ENCODE measurements at regions not wholly inside any gene's neighbourhood (a gene's known extent, or its start where the extent isn't known, plus 50 kb on each side); places are given as distances from the start of the nearest gene placed in this dataset.

DNA sequence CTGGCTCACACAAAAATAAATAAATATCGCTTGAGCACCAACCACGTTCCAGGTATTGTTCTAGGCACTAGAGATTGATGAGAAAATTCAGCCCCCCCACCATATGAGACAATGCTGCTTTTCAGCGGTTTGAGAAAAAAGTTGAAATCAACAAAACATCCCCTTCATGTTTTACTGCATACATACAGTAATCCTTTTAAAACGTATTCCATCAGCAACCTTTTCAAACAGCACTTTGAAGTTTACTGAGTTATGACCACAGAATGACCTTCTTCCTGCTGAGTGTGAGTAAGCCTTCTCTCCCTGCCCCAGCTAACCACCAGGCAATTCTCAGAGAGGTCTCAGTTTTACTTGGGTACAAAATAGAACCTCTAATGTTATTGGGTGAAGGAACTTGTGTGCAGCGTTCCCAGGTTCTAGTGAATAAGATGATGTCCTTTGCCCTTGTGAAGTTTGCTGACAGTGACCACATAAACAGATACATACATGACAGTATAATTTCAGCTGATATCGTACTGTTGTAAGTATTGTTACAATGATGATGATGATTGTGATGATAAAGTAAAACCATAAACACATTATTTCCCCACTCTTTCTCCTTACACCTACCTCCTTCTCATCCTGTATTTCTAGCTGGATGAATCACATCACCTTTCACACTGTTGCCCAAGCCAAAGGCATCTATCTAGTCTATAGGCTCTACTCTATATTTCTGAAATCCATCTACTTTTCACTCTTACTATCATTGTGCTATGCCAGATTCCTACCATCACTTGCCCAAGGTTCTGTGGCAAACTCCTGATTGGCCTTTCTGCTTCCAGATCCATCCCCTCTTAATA is 124.4 kb upstream of the KRR1 start (continued):
- TF ChIP-seq IRX3 (CRISPR knock-in tag; IDR thresholded peaks at IDR 0.05; ENCODE audit: borderline replicate concordance, low read depth) = no peak
- TF ChIP-seq, protein P1, sequence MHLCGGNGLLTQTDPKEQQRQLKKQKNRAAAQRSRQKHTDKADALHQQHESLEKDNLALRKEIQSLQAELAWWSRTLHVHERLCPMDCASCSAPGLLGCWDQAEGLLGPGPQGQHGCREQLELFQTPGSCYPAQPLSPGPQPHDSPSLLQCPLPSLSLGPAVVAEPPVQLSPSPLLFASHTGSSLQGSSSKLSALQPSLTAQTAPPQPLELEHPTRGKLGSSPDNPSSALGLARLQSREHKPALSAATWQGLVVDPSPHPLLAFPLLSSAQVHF (CRISPR knock-in tag; IDR thresholded peaks at IDR 0.05) = no peak
- no peak for TF ChIP-seq ZNF121 (CRISPR knock-in tag; IDR thresholded peaks at IDR 0.05)
- TF ChIP-seq, protein P2, sequence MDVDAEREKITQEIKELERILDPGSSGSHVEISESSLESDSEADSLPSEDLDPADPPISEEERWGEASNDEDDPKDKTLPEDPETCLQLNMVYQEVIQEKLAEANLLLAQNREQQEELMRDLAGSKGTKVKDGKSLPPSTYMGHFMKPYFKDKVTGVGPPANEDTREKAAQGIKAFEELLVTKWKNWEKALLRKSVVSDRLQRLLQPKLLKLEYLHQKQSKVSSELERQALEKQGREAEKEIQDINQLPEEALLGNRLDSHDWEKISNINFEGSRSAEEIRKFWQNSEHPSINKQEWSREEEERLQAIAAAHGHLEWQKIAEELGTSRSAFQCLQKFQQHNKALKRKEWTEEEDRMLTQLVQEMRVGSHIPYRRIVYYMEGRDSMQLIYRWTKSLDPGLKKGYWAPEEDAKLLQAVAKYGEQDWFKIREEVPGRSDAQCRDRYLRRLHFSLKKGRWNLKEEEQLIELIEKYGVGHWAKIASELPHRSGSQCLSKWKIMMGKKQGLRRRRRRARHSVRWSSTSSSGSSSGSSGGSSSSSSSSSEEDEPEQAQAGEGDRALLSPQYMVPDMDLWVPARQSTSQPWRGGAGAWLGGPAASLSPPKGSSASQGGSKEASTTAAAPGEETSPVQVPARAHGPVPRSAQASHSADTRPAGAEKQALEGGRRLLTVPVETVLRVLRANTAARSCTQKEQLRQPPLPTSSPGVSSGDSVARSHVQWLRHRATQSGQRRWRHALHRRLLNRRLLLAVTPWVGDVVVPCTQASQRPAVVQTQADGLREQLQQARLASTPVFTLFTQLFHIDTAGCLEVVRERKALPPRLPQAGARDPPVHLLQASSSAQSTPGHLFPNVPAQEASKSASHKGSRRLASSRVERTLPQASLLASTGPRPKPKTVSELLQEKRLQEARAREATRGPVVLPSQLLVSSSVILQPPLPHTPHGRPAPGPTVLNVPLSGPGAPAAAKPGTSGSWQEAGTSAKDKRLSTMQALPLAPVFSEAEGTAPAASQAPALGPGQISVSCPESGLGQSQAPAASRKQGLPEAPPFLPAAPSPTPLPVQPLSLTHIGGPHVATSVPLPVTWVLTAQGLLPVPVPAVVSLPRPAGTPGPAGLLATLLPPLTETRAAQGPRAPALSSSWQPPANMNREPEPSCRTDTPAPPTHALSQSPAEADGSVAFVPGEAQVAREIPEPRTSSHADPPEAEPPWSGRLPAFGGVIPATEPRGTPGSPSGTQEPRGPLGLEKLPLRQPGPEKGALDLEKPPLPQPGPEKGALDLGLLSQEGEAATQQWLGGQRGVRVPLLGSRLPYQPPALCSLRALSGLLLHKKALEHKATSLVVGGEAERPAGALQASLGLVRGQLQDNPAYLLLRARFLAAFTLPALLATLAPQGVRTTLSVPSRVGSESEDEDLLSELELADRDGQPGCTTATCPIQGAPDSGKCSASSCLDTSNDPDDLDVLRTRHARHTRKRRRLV (CRISPR knock-in tag; IDR thresholded peaks at IDR 0.05) = no peak
- TF ChIP-seq, protein P3, sequence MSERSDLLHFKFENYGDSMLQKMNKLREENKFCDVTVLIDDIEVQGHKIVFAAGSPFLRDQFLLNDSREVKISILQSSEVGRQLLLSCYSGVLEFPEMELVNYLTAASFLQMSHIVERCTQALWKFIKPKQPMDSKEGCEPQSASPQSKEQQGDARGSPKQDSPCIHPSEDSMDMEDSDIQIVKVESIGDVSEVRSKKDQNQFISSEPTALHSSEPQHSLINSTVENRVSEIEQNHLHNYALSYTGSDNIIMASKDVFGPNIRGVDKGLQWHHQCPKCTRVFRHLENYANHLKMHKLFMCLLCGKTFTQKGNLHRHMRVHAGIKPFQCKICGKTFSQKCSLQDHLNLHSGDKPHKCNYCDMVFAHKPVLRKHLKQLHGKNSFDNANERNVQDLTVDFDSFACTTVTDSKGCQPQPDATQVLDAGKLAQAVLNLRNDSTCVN (CRISPR knock-in tag; IDR thresholded peaks at IDR 0.05; ENCODE audit: borderline replicate concordance) = 0 out of 2 replicates have a peak, but pooled peaks have one; percentile 16
- TF ChIP-seq ZNF136 (CRISPR knock-in tag; IDR thresholded peaks at IDR 0.05; ENCODE audit: low read depth) = no peak
- no peak for TF ChIP-seq MAF1 (CRISPR knock-in tag; IDR thresholded peaks at IDR 0.05; ENCODE audit: borderline replicate concordance)
- no peak for TF ChIP-seq ZNF639 (CRISPR knock-in tag; conservative IDR thresholded peaks at IDR 0.05)
- TF ChIP-seq ZNF773 (CRISPR knock-in tag; IDR thresholded peaks at IDR 0.05; ENCODE audit: borderline replicate concordance) = no peak
- no peak for TF ChIP-seq HNRNPK (IDR thresholded peaks at IDR 0.05; ENCODE audit: low read depth, low read length, poor library complexity, severe bottlenecking)
- no peak for TF ChIP-seq ZNF101 (CRISPR knock-in tag; IDR thresholded peaks at IDR 0.05; ENCODE audit: borderline replicate concordance, low read depth)
- TF ChIP-seq EZH2 (conservative IDR thresholded peaks at IDR 0.05; ENCODE audit: low read depth, low read length) = no peak
- TF ChIP-seq, protein P4, sequence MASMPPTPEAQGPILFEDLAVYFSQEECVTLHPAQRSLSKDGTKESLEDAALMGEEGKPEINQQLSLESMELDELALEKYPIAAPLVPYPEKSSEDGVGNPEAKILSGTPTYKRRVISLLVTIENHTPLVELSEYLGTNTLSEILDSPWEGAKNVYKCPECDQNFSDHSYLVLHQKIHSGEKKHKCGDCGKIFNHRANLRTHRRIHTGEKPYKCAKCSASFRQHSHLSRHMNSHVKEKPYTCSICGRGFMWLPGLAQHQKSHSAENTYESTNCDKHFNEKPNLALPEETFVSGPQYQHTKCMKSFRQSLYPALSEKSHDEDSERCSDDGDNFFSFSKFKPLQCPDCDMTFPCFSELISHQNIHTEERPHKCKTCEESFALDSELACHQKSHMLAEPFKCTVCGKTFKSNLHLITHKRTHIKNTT (CRISPR knock-in tag; IDR thresholded peaks at IDR 0.05) = no peak
- TF ChIP-seq TBX3 (IDR thresholded peaks at IDR 0.05; ENCODE audit: borderline replicate concordance) = peak; percentile 76; the same call in 1 of the 2 replicates
- no peak for TF ChIP-seq LRRFIP1 (CRISPR knock-in tag; conservative IDR thresholded peaks at IDR 0.05)
- TF ChIP-seq ELF1 (CRISPR knock-in tag; IDR thresholded peaks at IDR 0.05) = 0 out of 2 replicates have a peak, but pooled peaks have one; percentile 20
